OCI-LY1 (cell line): ENCODE measurements at regions not wholly inside any gene's neighbourhood (a gene's known extent, or its start where the extent isn't known, plus 50 kb on each side); places are given as distances from the start of the nearest gene placed in this dataset.

Experiments used
- H2AFZ ChIP-seq: fragments of 200-600 bp; sonication (generic), shearing (Covaris generic); 2 replicates; pipeline ENCODE4 v1.6.0; 2014; ENCODE audit warnings: antibody characterized with exemption, mild to moderate bottlenecking, low read length
- H3F3A ChIP-seq: fragments of 200-600 bp; sonication (generic), shearing (Covaris generic); 2 replicates; pipeline ENCODE4 v1.6.0; 2014; ENCODE audit warnings: mild to moderate bottlenecking, antibody characterized with exemption, low read length, moderate library complexity; ENCODE audit not compliant: insufficient read depth
- H3K27ac ChIP-seq: fragments of 200-600 bp; sonication (generic); 2 replicates; pipeline ENCODE4 v1.5.1; 2014; ENCODE audit warnings: low read length, mixed run types, mild to moderate bottlenecking, low read depth; ENCODE audit not compliant: poor library complexity, severe bottlenecking
- H3K27me3 ChIP-seq: fragments of 200-600 bp; sonication (generic); 2 replicates; pipeline ENCODE4 v1.6.0; 2014; ENCODE audit warnings: antibody characterized with exemption, mild to moderate bottlenecking, low read length, moderate library complexity; ENCODE audit not compliant: insufficient read depth
- H3K36me3 ChIP-seq: fragments of 200-600 bp; sonication (generic); 2 replicates; pipeline ENCODE4 v1.6.1; 2014; ENCODE audit warnings: mild to moderate bottlenecking, antibody characterized with exemption, low read length, moderate library complexity, mixed read lengths; ENCODE audit not compliant: insufficient read depth
- H3K4me1 ChIP-seq: fragments of 200-600 bp; sonication (generic); 2 replicates; pipeline ENCODE4 v1.5.1; 2014; ENCODE audit warnings: mild to moderate bottlenecking, low read length, moderate library complexity; ENCODE audit not compliant: insufficient read depth, severe bottlenecking
- H3K4me2 ChIP-seq: fragments of 200-600 bp; sonication (generic), shearing (Covaris generic); 2 replicates; pipeline ENCODE4 v1.6.1; 2014; ENCODE audit warnings: low read length
- H3K4me3 ChIP-seq: fragments of 200-600 bp; sonication (generic); 2 replicates; pipeline ENCODE4 v1.5.1; 2014; ENCODE audit warnings: low read length, low read depth, mild to moderate bottlenecking, mixed read lengths; ENCODE audit not compliant: poor library complexity, severe bottlenecking
- H3K79me2 ChIP-seq: fragments of 200-600 bp; shearing (Covaris generic); 2 replicates; pipeline ENCODE4 v1.6.1; 2016; ENCODE audit warnings: mixed run types, low read length, mixed read lengths; ENCODE audit not compliant: insufficient read depth
- H3K9ac ChIP-seq: fragments of 200-600 bp; sonication (generic), shearing (Covaris generic); 2 replicates; pipeline ENCODE4 v1.6.1; 2014; ENCODE audit warnings: mild to moderate bottlenecking, low read length, mixed read lengths
- H3K9me2 ChIP-seq: fragments of 200-600 bp; sonication (generic), shearing (Covaris generic); 2 replicates; pipeline ENCODE4 v1.6.1; 2014; ENCODE audit warnings: low read depth, mild to moderate bottlenecking, low read length, mixed read lengths
- H3K9me3 ChIP-seq: fragments of 200-600 bp; shearing (Covaris generic); 2 replicates; pipeline ENCODE4 v1.6.1; 2014; ENCODE audit warnings: low read length, mixed read lengths
- H4K20me1 ChIP-seq: fragments of 200-600 bp; sonication (generic), shearing (Covaris generic); 2 replicates; pipeline ENCODE4 v1.6.0; 2016; ENCODE audit warnings: mild to moderate bottlenecking, low read length; ENCODE audit not compliant: insufficient read depth
- CTCF ChIP-seq: fragments of 200-600 bp; sonication (generic), shearing (Covaris generic); IDR thresholded peaks from 2 replicates; pipeline ENCODE4 v1.5.1; 2017; ENCODE audit warnings: mild to moderate bottlenecking, antibody characterized with exemption, low read length, moderate library complexity, mixed read lengths
- EZH2 ChIP-seq: fragments of 200-600 bp; sonication (generic), shearing (Covaris generic); IDR thresholded peaks from 2 replicates; pipeline ENCODE4 v1.8.0; 2017; ENCODE audit warnings: borderline replicate concordance, mixed run types, mild to moderate bottlenecking, antibody characterized with exemption, low read length, moderate library complexity, mixed read lengths

DNA sequence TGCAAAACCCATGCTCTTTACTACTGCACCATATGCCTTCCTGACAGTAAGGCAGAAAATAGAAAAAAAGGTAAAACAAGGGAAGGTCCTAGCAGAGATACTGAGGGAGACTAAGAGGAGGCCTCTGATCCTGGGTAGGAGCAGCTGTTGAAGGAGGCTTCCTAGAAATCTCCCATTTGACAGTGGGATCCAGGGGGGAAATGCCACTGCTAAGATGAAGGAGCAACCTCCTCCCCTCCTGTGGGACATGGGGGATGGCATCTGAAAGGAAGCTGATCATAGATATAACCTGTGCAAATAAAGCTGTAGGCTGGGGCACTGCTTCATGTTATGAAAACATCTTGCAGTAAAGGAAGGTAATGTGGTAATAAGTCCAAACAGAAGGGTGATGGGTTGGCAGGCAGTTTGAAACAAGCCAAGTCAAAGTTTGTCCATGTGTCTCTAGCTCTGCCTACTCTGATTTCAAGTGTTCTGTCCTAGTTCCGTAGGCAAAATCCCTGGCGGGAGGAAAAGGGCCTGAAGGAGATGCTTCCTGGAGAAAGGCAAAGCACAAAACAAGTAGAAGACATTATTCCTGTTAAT is 86.7 kb upstream of the EED start:
- Histone ChIP-seq H4K20me1 (no peaks in the 10 kb centered on the region), H3K4me3 (no peak overlapping the region), H3K4me1 (peaks cover 32% of the 10 kb centered on the region), H3K4me2 (no peak overlapping the region), H3K27ac (no peak overlapping the region), H3K9me3 (no peaks in the 10 kb centered on the region), H3K36me3 (no peaks in the 10 kb centered on the region), H2AFZ (no peak overlapping the region), H3K9ac (no peak overlapping the region), H3F3A (no peaks in the 10 kb centered on the region), H3K27me3 (no peaks in the 10 kb centered on the region), H3K9me2 (no peaks in the 10 kb centered on the region), H3K79me2 (no peaks in the 10 kb centered on the region)
- TF ChIP-seq EZH2 (no peak), CTCF (no peak)

DNA sequence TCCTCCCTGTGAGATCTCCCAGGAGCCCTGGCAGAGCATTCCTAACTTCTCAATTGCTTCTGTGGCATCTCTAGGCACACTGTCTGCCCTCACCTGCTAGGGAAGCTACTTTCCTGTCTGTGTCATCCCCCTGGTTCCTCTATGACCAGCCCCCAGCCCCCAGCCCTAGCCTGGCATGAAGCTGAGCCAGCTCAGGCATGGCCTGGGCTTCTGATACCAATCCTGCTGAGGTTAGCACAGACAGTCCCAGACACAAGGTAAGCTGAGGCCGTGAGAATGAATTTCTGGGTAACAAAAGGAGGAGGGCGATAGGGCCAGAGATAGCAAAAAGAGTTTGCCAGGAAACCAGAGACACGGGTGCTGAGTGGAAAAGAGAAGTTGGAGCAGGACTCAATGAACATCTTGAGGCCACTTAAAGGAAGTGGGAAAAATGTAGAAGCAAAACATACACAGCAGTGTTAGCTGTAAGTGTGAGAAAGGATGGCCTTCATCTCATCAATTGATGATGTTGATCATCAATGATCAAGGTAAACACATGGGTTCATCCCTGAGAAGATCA is 87.6 kb upstream of the PICALM start:
- no peak for TF ChIP-seq EZH2
- TF ChIP-seq CTCF = no peak

DNA sequence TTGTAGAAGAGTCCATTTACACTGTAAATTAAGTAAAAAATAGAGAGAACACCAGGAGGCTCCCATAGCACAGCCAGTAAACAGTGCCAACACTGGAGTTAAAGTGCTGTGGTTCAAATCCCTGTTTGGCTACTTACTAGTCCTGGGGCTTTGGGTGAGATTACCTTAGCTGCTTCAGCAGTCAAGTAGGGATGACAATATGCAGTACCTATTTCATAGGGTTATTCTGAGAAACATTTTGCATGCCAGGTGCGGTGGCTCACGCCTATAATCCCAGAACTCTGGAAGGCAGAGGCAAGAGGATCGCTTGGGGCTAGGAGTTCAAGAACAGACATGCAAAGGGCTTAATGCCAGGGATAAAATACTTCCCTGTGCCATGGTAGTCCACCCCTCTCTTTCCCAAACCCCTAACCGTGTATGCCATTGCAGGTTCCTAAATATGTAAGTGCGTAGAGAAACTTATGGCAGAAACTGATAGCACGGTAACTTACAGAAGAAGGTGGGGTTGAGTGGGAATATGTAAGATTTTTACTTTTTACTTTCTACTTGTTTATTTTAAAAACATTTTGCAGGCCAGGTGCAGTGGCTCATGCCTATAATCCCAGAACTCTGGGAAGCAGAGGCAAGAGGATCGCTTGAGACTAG is 86.4 kb upstream of the PICALM start:
- Histone ChIP-seq H3K79me2 (no peaks in the 10 kb centered on the region), H3K9me2 (no peaks in the 10 kb centered on the region), H3K4me1 (peaks cover 32% of the 10 kb centered on the region), H3K9ac (no peak overlapping the region), H3K27me3 (no peaks in the 10 kb centered on the region), H3F3A (no peaks in the 10 kb centered on the region), H3K4me3 (no peak overlapping the region), H3K9me3 (no peaks in the 10 kb centered on the region), H4K20me1 (no peaks in the 10 kb centered on the region), H3K4me2 (no peak overlapping the region), H3K36me3 (no peaks in the 10 kb centered on the region), H3K27ac (no peak overlapping the region), H2AFZ (no peak overlapping the region)
- TF ChIP-seq CTCF (no peak), EZH2 (no peak)

More for the DNA sequence above, 87.6 kb upstream of the PICALM start:
- Histone ChIP-seq H3K36me3 (no peaks in the 10 kb centered on the region), H2AFZ (no peak overlapping the region), H3K79me2 (no peaks in the 10 kb centered on the region), H3K27me3 (no peaks in the 10 kb centered on the region), H3K9ac (no peak overlapping the region), H3K9me3 (no peaks in the 10 kb centered on the region), H3F3A (no peaks in the 10 kb centered on the region), H3K4me2 (no peak overlapping the region), H3K9me2 (no peaks in the 10 kb centered on the region), H4K20me1 (no peaks in the 10 kb centered on the region), H3K4me1 (peaks cover 37% of the 10 kb centered on the region), H3K4me3 (no peak overlapping the region), H3K27ac (no peak overlapping the region)
